GM23338 (cell line): ENCODE measurements at regions not wholly inside any gene's neighbourhood (a gene's known extent, or its start where the extent isn't known, plus 50 kb on each side); places are given as distances from the start of the nearest gene placed in this dataset.

Experiments used
- ATAC-seq: fragments of 200-7000 bp; cut with Tn5 transposase; 3 replicates; pipeline ENCODE4 v1.9.1; 2020
- DNase-seq: peaks from one replicate; pipeline ENCODE4 v3.0.0-alpha.2; 2015; ENCODE audit warnings: low spot score
- H2AFZ ChIP-seq: fragments of 200-600 bp; sonication (generic); 2 replicates; pipeline ENCODE4 v1.8.0; 2016; ENCODE audit warnings: antibody characterized with exemption, mild to moderate bottlenecking, moderate library complexity
- H3F3A ChIP-seq: fragments of 200-600 bp; sonication (generic); replicated peaks from 2 replicates; pipeline ENCODE4 v1.8.0; 2017; ENCODE audit warnings: antibody characterized with exemption, mixed run types, low read depth
- H3K27ac ChIP-seq: fragments of 200-600 bp; sonication (generic); 2 replicates; pipeline ENCODE4 v1.6.1; 2016; ENCODE audit warnings: low read depth
- H3K27me3 ChIP-seq: fragments of 200-600 bp; sonication (generic); 2 replicates; pipeline ENCODE4 v1.8.0; 2016; ENCODE audit warnings: mild to moderate bottlenecking, mixed run types, moderate library complexity; ENCODE audit not compliant: insufficient read depth
- H3K36me3 ChIP-seq: fragments of 200-600 bp; sonication (generic); 2 replicates; pipeline ENCODE4 v1.8.0; 2016; ENCODE audit warnings: mild to moderate bottlenecking; ENCODE audit not compliant: insufficient read depth
- H3K4me1 ChIP-seq: fragments of 200-600 bp; sonication (generic); 2 replicates; pipeline ENCODE4 v1.8.0; 2016; ENCODE audit warnings: mild to moderate bottlenecking, moderate library complexity; ENCODE audit not compliant: insufficient read depth
- H3K4me2 ChIP-seq: fragments of 200-600 bp; sonication (generic); 2 replicates; pipeline ENCODE4 v1.7.1; 2017; ENCODE audit warnings: mixed run types
- H3K4me3 ChIP-seq: fragments of 200-600 bp; sonication (generic); 2 replicates; pipeline ENCODE4 v1.6.1; 2016; ENCODE audit warnings: mixed run types
- H3K79me2 ChIP-seq: fragments of 200-600 bp; sonication (generic); replicated peaks from 2 replicates; pipeline ENCODE4 v1.8.0; 2017; ENCODE audit warnings: mild to moderate bottlenecking; ENCODE audit not compliant: insufficient read depth
- H3K9me2 ChIP-seq: fragments of 200-600 bp; sonication (generic); 2 replicates; pipeline ENCODE4 v1.8.0; 2017; ENCODE audit not compliant: insufficient read depth
- H4K20me1 ChIP-seq: fragments of 200-600 bp; sonication (generic); replicated peaks from 2 replicates; pipeline ENCODE4 v1.8.0; 2017; ENCODE audit warnings: mild to moderate bottlenecking; ENCODE audit not compliant: insufficient read depth
- H3K27ac Mint-ChIP-seq: 2 replicates; pipeline ENCODE4 v1.8.0; 2020; ENCODE audit warnings: inconsistent platforms, mild to moderate bottlenecking, moderate library complexity, mixed read lengths
- H3K27me3 Mint-ChIP-seq: 3 replicates; pipeline ENCODE4 v1.8.0; 2022; ENCODE audit warnings: low read depth, mild to moderate bottlenecking, moderate library complexity, mixed read lengths, inconsistent platforms; ENCODE audit not compliant: insufficient read depth, poor library complexity
- H3K36me3 Mint-ChIP-seq: 3 replicates; pipeline ENCODE4 v1.8.0; 2021; ENCODE audit warnings: low read depth, mild to moderate bottlenecking, inconsistent platforms, moderate library complexity, mixed read lengths
- H3K4me1 Mint-ChIP-seq: 3 replicates; pipeline ENCODE4 v1.8.0; 2020; ENCODE audit warnings: mild to moderate bottlenecking, inconsistent platforms, mixed read lengths
- H3K4me3 Mint-ChIP-seq: 3 replicates; pipeline ENCODE4 v1.8.0; 2021; ENCODE audit warnings: moderate library complexity, mild to moderate bottlenecking, inconsistent platforms, mixed read lengths
- H3K9me3 Mint-ChIP-seq: 3 replicates; pipeline ENCODE4 v1.8.0; 2020; ENCODE audit warnings: moderate library complexity, mild to moderate bottlenecking, inconsistent platforms, mixed read lengths
- CREB1 ChIP-seq: fragments of 250-450 bp; sonication (Bioruptor Pico); IDR thresholded peaks from 2 replicates; pipeline ENCODE4 v1.5.0; 2020; ENCODE audit warnings: low read depth, mild to moderate bottlenecking, moderate library complexity
- EZH2 ChIP-seq: fragments of 200-600 bp; sonication (generic); IDR thresholded peaks from one replicate; pipeline ENCODE4 v1.8.0; 2017; ENCODE audit warnings: antibody characterized with exemption, mild to moderate bottlenecking, low read depth; ENCODE audit not compliant: unreplicated experiment
- EZH2phosphoT487 ChIP-seq: fragments of 200-600 bp; sonication (generic); IDR thresholded peaks from one replicate; pipeline ENCODE4 v1.8.1; 2018; ENCODE audit warnings: antibody characterized with exemption; ENCODE audit not compliant: unreplicated experiment
- JUNB ChIP-seq: IDR thresholded peaks from one replicate; pipeline ENCODE4 v1.6.1; 2016; ENCODE audit warnings: antibody characterized with exemption; ENCODE audit not compliant: unreplicated experiment
- NANOG ChIP-seq: IDR thresholded peaks from 2 replicates; pipeline ENCODE4 v1.6.1; 2016; ENCODE audit warnings: antibody characterized with exemption, borderline replicate concordance
- POLR2AphosphoS5 ChIP-seq: IDR thresholded peaks from 2 replicates; pipeline ENCODE4 v1.6.1; 2016; ENCODE audit warnings: antibody characterized with exemption, low read depth
- STAT1 ChIP-seq: IDR thresholded peaks from one replicate; pipeline ENCODE4 v1.6.1; 2016; ENCODE audit warnings: antibody characterized with exemption; ENCODE audit not compliant: unreplicated experiment
- ZNF114 ChIP-seq: fragments of 250-450 bp; sonication (Bioruptor Pico); IDR thresholded peaks from 2 replicates; pipeline ENCODE4 v1.5.0; 2020; ENCODE audit warnings: mild to moderate bottlenecking, moderate library complexity
- ZNF331 ChIP-seq: fragments of 250-450 bp; sonication (Bioruptor Pico); IDR thresholded peaks from 2 replicates; pipeline ENCODE4 v1.5.0; 2020; ENCODE audit warnings: low read depth, mild to moderate bottlenecking, moderate library complexity
- TF ChIP-seq, protein P1 (sequence below): IDR thresholded peaks from one replicate; pipeline ENCODE4 v1.6.1; 2018; ENCODE audit warnings: antibody characterized with exemption; ENCODE audit not compliant: unreplicated experiment
- TF ChIP-seq, protein P2 (sequence below), 2 experiments: fragments of 200-600 bp in 1 of 2; sonication (generic) in 1 of 2; conservative IDR thresholded peaks; 2 replicates each; pipeline versions ENCODE4 v1.5.1 to v1.6.1; 2016 to 2017; ENCODE audit warnings: antibody characterized with exemption in 2 of 2, low read depth in 2 of 2, mild to moderate bottlenecking in 2 of 2, moderate library complexity in 1 of 2
- TF ChIP-seq, protein P3 (sequence below): fragments of 250-450 bp; sonication (Bioruptor Pico); IDR thresholded peaks from 2 replicates; pipeline ENCODE4 v1.5.0; 2020; ENCODE audit warnings: mild to moderate bottlenecking, moderate library complexity
- TF ChIP-seq, protein P4 (sequence below): IDR thresholded peaks from 2 replicates; pipeline ENCODE4 v1.6.1; 2016; ENCODE audit warnings: antibody characterized with exemption

DNA sequence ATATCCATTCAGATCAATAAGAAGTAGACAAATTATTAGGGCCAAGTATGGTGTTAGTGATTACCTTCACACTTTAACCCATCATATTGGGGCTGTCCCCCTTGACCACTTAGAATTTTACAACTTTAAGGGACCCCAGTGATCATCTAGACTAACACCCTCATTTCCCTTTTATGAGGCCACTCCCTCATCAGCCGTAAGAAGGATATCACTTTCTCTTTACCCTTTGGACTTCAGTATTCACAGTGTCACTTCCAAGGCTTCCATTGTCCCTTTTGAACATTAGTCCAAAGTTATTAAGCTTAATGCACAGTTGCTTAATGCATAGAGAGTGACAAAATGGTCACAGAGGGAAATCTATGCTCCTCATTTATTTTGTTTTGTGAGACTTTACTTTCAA is 172.4 kb upstream of the MPPED2 start:
- Mint-ChIP-seq H3K4me1 (peaks cover 5% of the 10 kb centered on the region; the same call in 1 of the 3 replicates), H3K9me3 (peaks cover 26% of the 10 kb centered on the region), H3K27ac (no peak overlapping the region), H3K4me3 (no peak overlapping the region), H3K27me3 (no peaks in the 10 kb centered on the region), H3K36me3 (peaks cover 22% of the 10 kb centered on the region; the same call in 2 of the 3 replicates)
- Histone ChIP-seq H2AFZ (no peak overlapping the region), H3K9me2 (no peaks in the 10 kb centered on the region), H4K20me1 (no peaks in the 10 kb centered on the region), H3K27ac (no peak overlapping the region), H3K4me3 (no peak overlapping the region), H3K79me2 (no peaks in the 10 kb centered on the region), H3K36me3 (no peaks in the 10 kb centered on the region), H3F3A (no peaks in the 10 kb centered on the region), H3K4me2 (no peak overlapping the region), H3K27me3 (no peaks in the 10 kb centered on the region), H3K4me1 (no peaks in the 10 kb centered on the region)
- TF ChIP-seq NANOG (no peak), JUNB (no peak), ZNF114 (CRISPR knock-in tag) (no peak), POLR2AphosphoS5 (no peak), CREB1 (CRISPR knock-in tag) (no peak), ZNF331 (no peak), EZH2phosphoT487 (no peak), STAT1 (no peak), EZH2 (no peak)
- TF ChIP-seq, protein P1, sequence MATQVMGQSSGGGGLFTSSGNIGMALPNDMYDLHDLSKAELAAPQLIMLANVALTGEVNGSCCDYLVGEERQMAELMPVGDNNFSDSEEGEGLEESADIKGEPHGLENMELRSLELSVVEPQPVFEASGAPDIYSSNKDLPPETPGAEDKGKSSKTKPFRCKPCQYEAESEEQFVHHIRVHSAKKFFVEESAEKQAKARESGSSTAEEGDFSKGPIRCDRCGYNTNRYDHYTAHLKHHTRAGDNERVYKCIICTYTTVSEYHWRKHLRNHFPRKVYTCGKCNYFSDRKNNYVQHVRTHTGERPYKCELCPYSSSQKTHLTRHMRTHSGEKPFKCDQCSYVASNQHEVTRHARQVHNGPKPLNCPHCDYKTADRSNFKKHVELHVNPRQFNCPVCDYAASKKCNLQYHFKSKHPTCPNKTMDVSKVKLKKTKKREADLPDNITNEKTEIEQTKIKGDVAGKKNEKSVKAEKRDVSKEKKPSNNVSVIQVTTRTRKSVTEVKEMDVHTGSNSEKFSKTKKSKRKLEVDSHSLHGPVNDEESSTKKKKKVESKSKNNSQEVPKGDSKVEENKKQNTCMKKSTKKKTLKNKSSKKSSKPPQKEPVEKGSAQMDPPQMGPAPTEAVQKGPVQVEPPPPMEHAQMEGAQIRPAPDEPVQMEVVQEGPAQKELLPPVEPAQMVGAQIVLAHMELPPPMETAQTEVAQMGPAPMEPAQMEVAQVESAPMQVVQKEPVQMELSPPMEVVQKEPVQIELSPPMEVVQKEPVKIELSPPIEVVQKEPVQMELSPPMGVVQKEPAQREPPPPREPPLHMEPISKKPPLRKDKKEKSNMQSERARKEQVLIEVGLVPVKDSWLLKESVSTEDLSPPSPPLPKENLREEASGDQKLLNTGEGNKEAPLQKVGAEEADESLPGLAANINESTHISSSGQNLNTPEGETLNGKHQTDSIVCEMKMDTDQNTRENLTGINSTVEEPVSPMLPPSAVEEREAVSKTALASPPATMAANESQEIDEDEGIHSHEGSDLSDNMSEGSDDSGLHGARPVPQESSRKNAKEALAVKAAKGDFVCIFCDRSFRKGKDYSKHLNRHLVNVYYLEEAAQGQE: no peak
- TF ChIP-seq, protein P2, sequence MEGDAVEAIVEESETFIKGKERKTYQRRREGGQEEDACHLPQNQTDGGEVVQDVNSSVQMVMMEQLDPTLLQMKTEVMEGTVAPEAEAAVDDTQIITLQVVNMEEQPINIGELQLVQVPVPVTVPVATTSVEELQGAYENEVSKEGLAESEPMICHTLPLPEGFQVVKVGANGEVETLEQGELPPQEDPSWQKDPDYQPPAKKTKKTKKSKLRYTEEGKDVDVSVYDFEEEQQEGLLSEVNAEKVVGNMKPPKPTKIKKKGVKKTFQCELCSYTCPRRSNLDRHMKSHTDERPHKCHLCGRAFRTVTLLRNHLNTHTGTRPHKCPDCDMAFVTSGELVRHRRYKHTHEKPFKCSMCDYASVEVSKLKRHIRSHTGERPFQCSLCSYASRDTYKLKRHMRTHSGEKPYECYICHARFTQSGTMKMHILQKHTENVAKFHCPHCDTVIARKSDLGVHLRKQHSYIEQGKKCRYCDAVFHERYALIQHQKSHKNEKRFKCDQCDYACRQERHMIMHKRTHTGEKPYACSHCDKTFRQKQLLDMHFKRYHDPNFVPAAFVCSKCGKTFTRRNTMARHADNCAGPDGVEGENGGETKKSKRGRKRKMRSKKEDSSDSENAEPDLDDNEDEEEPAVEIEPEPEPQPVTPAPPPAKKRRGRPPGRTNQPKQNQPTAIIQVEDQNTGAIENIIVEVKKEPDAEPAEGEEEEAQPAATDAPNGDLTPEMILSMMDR (conservative IDR thresholded peaks at IDR 0.05; ENCODE audit: low read depth in 2 of 2): no peak
- TF ChIP-seq, protein P3, sequence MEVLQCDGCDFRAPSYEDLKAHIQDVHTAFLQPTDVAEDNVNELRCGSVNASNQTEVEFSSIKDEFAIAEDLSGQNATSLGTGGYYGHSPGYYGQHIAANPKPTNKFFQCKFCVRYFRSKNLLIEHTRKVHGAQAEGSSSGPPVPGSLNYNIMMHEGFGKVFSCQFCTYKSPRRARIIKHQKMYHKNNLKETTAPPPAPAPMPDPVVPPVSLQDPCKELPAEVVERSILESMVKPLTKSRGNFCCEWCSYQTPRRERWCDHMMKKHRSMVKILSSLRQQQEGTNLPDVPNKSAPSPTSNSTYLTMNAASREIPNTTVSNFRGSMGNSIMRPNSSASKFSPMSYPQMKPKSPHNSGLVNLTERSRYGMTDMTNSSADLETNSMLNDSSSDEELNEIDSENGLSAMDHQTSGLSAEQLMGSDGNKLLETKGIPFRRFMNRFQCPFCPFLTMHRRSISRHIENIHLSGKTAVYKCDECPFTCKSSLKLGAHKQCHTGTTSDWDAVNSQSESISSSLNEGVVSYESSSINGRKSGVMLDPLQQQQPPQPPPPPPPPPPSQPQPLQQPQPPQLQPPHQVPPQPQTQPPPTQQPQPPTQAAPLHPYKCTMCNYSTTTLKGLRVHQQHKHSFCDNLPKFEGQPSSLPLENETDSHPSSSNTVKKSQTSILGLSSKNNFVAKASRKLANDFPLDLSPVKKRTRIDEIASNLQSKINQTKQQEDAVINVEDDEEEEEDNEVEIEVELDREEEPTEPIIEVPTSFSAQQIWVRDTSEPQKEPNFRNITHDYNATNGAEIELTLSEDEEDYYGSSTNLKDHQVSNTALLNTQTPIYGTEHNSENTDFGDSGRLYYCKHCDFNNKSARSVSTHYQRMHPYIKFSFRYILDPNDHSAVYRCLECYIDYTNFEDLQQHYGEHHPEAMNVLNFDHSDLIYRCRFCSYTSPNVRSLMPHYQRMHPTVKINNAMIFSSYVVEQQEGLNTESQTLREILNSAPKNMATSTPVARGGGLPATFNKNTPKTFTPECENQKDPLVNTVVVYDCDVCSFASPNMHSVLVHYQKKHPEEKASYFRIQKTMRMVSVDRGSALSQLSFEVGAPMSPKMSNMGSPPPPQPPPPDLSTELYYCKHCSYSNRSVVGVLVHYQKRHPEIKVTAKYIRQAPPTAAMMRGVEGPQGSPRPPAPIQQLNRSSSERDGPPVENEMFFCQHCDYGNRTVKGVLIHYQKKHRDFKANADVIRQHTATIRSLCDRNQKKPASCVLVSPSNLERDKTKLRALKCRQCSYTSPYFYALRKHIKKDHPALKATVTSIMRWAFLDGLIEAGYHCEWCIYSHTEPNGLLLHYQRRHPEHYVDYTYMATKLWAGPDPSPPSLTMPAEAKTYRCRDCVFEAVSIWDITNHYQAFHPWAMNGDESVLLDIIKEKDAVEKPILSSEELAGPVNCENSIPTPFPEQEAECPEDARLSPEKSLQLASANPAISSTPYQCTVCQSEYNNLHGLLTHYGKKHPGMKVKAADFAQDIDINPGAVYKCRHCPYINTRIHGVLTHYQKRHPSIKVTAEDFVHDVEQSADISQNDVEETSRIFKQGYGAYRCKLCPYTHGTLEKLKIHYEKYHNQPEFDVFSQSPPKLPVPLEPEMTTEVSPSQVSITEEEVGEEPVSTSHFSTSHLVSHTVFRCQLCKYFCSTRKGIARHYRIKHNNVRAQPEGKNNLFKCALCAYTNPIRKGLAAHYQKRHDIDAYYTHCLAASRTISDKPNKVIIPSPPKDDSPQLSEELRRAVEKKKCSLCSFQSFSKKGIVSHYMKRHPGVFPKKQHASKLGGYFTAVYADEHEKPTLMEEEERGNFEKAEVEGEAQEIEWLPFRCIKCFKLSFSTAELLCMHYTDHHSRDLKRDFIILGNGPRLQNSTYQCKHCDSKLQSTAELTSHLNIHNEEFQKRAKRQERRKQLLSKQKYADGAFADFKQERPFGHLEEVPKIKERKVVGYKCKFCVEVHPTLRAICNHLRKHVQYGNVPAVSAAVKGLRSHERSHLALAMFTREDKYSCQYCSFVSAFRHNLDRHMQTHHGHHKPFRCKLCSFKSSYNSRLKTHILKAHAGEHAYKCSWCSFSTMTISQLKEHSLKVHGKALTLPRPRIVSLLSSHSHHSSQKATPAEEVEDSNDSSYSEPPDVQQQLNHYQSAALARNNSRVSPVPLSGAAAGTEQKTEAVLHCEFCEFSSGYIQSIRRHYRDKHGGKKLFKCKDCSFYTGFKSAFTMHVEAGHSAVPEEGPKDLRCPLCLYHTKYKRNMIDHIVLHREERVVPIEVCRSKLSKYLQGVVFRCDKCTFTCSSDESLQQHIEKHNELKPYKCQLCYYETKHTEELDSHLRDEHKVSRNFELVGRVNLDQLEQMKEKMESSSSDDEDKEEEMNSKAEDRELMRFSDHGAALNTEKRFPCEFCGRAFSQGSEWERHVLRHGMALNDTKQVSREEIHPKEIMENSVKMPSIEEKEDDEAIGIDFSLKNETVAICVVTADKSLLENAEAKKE: no peak
- TF ChIP-seq, protein P4, sequence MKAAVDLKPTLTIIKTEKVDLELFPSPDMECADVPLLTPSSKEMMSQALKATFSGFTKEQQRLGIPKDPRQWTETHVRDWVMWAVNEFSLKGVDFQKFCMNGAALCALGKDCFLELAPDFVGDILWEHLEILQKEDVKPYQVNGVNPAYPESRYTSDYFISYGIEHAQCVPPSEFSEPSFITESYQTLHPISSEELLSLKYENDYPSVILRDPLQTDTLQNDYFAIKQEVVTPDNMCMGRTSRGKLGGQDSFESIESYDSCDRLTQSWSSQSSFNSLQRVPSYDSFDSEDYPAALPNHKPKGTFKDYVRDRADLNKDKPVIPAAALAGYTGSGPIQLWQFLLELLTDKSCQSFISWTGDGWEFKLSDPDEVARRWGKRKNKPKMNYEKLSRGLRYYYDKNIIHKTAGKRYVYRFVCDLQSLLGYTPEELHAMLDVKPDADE: no peak
- no peak for DNase-seq
- no peak for ATAC-seq
